NCI-H146 treated with DMSO at 0.1 percent for 48 hours (cell line): ENCODE measurements at regions not wholly inside any gene's neighbourhood (a gene's known extent, or its start where the extent isn't known, plus 50 kb on each side); places are given as distances from the start of the nearest gene placed in this dataset.
"Not testable (repeated sequence)": the region's sequence is repeated elsewhere in the genome, so short reads cannot be mapped to it uniquely, and the experiment has no call there.

ENCODE experiments used
- DNase-seq: peaks from one replicate; lab custom pipeline; 2025; ENCODE audit not compliant: unreplicated experiment; lab: John Stamatoyannopoulos, UW

DNA sequence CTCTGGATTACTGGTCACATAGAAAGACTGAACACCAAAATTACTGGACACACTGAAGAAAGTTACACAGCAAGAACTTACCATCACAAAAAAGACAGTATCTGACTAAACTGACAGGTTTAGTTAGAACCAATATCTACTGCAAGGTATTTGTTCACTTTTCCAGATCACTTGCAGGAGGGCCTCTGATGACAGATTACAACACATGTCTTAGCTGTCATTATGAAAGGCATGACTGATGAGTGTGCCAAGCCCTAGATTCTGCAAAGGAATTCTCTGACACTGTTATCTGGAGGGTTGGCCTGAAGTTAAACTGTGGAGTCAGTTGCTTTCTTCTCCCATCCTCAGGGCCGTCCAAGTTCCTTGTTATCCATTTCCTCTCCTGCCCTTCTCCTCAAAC lies 242.7 kb downstream of the KIF20B start:
- no peak for DNase-seq

- no peak for DNase-seq
Measured at GRCh38 chr10:89946106-89946505, 244.7 kb downstream of the KIF20B start.

DNA sequence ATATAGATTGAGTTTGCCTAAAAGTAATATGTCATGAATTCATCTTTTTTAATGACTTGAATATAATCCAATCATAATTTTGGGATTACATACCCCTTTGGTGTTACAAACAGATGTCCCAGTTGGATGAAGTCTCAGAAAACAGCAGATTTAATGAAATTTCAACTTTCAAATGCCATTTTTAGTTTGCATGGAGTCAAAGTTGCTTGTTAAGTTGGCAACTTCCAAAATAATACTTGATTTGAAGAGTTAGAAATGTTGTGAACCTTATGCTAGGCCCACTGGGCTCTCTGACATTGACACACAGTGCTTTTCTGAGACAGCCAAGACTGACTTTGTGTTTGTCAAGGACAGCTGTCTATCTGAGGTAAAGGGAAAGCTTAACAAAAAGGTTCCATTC lies 248.1 kb downstream of the KIF20B start:
- no peak for DNase-seq

DNA sequence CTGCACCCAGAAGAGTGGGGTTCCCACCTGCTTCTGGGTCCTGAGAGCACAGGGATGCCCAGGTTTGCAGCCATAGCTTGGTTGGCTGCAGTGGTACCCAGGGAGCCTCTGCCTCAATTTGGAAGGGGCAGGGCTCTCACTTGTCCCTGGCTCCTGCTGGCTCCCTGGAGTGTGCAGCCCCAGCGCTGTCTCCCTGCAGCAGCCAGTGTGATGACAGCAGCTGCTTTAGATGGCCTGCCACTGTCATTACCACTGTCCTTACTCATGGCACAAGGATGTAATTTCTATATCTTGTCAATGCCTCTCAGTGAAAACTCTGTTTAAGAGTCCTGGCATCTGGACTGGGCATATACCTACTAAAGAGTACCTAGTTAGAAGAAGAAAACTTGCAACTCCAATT lies 250.9 kb downstream of the KIF20B start:
- DNase-seq, result no peak

DNA sequence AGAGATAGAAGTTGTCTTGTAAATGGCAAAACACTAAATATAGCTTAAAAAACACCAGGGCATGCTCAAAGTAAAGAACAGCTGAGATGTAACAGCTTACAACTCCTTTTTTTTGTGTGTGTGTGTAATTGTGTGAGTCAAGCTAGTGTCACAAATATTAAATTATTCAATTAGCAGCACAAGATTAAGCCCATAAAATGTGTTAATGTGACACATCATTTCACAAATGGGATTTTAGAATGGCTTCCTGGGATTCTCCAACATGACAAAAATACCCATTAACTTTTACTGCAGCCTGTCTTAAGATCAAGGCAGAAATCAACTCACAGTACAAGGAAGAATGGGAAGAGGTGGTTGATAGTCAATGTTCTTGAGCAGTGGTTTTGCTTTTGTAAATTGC lies 251.4 kb downstream of the KIF20B start:
- no peak for DNase-seq

DNA sequence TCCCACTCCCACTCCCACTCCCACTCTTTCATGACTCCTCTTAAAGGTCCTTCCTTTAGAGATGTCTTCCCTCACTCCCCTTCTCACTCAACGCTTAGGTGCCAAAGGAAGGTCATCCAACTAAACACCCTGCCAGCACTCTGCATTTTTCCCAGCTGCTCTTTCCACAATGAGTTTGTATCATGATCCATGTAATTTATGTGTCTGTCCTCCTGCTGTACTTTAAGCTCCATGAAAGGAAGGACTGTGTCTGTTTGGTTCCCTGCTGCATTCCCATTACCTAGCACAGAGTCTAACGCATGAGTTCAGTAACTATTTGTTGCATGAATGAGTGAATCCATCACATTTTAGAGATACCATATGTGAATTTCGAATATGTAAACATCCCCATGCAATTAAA lies 252.7 kb downstream of the KIF20B start:
- no peak for DNase-seq

DNA sequence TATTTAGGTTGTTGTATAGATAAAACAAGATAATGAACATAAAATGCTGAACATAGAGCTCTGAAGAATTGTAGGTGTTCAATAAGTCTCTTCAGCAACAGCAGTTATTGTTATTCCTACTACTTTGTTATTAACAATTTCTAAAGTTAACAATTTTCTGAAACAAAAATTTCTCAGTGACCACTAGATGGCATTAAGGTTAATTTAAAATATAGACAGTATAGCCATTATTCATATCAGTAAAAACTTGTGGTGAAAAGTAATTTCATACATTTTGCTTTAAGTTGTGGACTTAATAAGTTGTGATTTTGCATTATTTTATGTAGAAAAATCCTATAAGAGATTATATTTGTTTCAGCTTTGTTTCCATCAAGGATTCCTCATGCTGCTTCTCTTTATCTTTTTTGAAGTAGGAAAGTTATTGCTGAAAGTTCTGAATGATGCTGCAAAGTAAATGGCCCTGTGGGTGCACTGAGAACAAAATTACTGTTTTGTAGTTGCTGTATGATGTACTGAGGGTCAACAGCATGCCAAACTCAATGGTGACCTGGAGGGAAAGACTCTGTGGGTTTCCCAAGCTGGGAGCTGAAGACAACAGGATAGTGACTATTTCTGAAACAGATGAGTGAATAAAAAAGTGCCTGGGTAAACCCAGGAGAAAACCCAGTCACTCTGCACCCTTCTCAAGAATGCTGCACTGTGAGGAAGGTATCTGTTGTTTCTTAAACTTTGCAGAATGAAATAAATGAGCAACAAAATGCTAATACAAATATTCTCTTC lies 253.6 kb downstream of the KIF20B start:
- DNase-seq, result peak; percentile 9

GRCh38 chr10:89959433-89960110 lies 258.2 kb downstream of the KIF20B start:
- DNase-seq, result no peak

DNA sequence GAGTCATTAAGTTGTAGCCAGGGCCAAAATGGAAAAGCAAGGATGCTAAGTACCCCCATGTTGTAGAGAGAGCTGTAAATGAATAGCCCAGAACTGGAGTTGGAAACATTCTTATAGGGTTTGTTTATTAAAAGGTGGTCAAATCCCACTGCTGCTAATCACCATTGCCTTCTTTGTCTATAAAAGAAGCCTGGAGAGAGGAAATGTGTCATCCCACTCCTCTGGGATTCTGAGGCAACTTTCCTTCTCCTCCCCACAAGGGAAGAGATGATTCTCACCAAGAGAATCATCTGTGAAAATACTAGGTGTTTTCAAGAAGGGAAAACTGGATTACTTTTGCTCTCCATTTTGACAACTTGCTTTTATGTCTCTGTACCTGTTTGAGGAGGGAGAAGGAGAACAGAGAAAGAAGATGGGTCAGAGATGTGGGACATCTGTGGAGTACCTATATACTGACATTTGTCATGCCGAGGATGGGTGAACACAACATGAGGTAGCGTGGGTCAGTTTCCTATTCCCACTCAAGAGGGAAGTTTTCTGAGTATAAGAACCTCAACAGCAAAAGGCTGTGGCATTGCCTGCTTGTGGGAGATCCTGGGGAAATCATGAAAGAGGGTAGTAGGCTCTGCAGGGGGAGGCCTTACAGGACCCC lies 262.2 kb downstream of the KIF20B start:
- no peak for DNase-seq

DNA sequence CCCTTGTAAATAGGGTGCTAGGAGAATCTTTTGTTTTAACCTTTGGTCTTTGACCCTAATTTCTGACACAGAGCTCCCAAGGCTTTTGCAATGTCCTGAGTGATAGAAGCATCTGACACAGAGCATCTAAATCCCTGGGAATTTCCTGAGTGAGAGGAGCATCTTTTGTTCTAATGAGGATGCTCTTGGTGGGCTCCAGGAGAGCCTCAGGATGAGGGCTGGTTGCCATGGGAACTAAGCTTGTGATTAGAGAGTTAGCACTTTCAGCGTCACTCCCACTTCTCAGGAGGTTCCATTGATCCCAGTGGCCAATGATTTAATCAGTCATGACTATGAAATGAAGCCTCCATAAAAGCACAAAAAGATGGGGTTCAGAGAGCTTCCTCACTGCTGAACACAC lies 264.8 kb downstream of the KIF20B start:
- no peak for DNase-seq

DNA sequence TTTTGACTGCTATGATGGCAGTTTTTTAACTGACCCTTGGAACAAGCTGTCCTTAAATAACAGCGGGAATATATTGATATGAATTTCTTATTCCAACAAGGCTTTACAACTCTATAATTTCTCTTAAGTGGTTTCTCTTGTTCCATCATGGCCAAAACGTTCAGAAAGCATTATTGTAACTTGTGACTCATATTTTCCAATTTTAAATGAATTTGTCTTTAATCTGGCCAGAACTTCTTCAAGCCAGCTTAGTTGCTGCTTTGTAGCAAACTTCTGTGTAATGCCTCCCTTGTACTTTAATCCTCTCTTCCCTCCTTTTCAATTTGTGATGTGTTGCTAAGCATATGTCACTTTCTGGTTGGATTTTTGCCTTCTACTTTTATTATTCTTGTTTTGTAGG lies 271.9 kb downstream of the KIF20B start:
- no peak for DNase-seq

- DNase-seq, result no peak
Measured at GRCh38 chr10:89975071-89975470, 273.7 kb downstream of the KIF20B start.

GRCh38 chr10:89975771-89976170 lies 274.4 kb downstream of the KIF20B start:
- no peak for DNase-seq

GRCh38 chr10:89978081-89978480 lies 276.7 kb downstream of the KIF20B start:
- no peak for DNase-seq

- no peak for DNase-seq
Measured at GRCh38 chr10:89979726-89980125, 278.3 kb downstream of the KIF20B start.

DNA sequence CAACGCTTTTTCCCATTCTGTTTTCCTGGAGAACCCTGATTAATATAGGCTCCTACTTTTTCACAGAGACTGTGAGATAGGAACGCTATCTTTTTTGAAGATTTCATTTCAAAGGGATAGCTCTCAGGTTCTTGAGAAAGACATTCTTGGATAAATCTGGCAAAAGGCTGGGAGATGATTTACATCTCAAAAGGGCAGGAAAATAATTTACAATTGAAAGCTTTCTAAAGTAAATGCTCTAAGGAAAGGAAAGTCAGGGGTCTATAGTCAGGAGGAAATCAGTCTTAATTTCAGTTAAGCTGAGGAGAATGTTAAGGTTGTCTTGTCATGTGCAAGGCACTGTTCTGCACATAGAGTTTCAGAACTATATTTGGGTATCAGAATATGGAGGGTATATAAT lies 278.8 kb downstream of the KIF20B start:
- DNase-seq, result no peak

DNA sequence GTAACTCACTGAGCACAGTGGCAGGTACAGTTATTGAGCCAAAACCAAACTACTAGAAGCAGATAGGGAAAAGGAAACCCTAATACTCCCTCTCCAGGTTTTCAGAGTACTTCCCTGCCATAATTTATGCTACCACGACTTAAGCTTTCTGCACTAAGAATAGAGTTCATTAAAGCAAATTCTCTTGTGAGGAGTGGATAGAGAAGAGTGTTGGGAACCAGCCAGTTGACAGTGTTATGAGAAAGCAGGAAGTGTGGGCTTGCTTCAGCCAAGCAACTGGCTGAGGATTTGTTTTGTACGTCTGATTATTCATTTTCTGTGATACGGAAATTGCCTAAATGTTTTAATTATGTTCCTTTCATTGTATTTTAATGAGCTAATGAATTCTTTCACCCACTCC lies 280.5 kb downstream of the KIF20B start:
- DNase-seq, result no peak

- DNase-seq, result no peak
Measured at GRCh38 chr10:89985446-89985845, 284.1 kb downstream of the KIF20B start.

- not testable (repeated sequence) for DNase-seq
Measured at GRCh38 chr10:89988361-89988760, 287.0 kb downstream of the KIF20B start.

GRCh38 chr10:89992575-89992974 lies 291.2 kb downstream of the KIF20B start:
- no peak for DNase-seq

- no peak for DNase-seq
Measured at GRCh38 chr10:90007226-90007625, 305.8 kb downstream of the KIF20B start.

GRCh38 chr10:90011281-90011680 lies 309.9 kb downstream of the KIF20B start:
- DNase-seq, result not testable (repeated sequence)
